ENCODE measurements at regions not wholly inside any gene's neighbourhood (a gene's known extent, or its start where the extent isn't known, plus 50 kb on each side); places are given as distances from the start of the nearest gene placed in this dataset.
"Not testable (repeated sequence)": the region's sequence is repeated elsewhere in the genome, so short reads cannot be mapped to it uniquely, and the experiment has no call there.

- H3K36me3 Mint-ChIP-seq = no peaks in the 10 kb centered on the region
- no peaks in the 10 kb centered on the region for H3K27me3 Mint-ChIP-seq
- H3K4me1 Mint-ChIP-seq = no peaks in the 10 kb centered on the region
- peaks cover 0 to 1% (median 0%) of the 10 kb centered on the region in 3 donors for H3K9me3 Mint-ChIP-seq
- H3K4me3 Mint-ChIP-seq = no peak overlapping the region
- no peak overlapping the region for H3K27ac Mint-ChIP-seq
Measured at GRCh38 chr13:101003566-101003965, 329.0 kb upstream of the TMTC4 start.

GRCh38 chr13:100989392-100989791, 314.8 kb upstream of the TMTC4 start:
- H3K9me3 Mint-ChIP-seq = peaks cover 3 to 12% (median 5%) of the 10 kb centered on the region in 3 donors
- H3K4me3 Mint-ChIP-seq = no peak overlapping the region
- H3K4me1 Mint-ChIP-seq = no peaks in the 10 kb centered on the region

GRCh38 chr13:100988921-100989320, 314.3 kb upstream of the TMTC4 start:
- Mint-ChIP-seq H3K27me3 (peaks cover 3% of the 10 kb centered on the region), H3K9me3 (peaks cover 3 to 10% (median 5%) of the 10 kb centered on the region in 3 donors), H3K4me1 (no peaks in the 10 kb centered on the region), H3K27ac (no peak overlapping the region), H3K4me3 (no peak overlapping the region), H3K36me3 (no peaks in the 10 kb centered on the region)

More at GRCh38 chr13:100989392-100989791, 314.8 kb upstream of the TMTC4 start:
- Mint-ChIP-seq H3K27ac (no peak overlapping the region), H3K27me3 (peaks cover 4% of the 10 kb centered on the region), H3K36me3 (no peaks in the 10 kb centered on the region)

GRCh38 chr13:100987948-100988347, 313.4 kb upstream of the TMTC4 start:
- H3K4me1 Mint-ChIP-seq = no peaks in the 10 kb centered on the region
- peaks cover 1% of the 10 kb centered on the region for H3K27me3 Mint-ChIP-seq
- no peak overlapping the region for H3K27ac Mint-ChIP-seq
- no peak overlapping the region for H3K4me3 Mint-ChIP-seq
- H3K36me3 Mint-ChIP-seq = no peaks in the 10 kb centered on the region
- H3K9me3 Mint-ChIP-seq = peaks cover 0 to 7% (median 5%) of the 10 kb centered on the region in 3 donors

GRCh38 chr13:100986571-100986970, 312.0 kb upstream of the TMTC4 start:
- Mint-ChIP-seq H3K27me3 (peaks cover 1% of the 10 kb centered on the region), H3K36me3 (no peaks in the 10 kb centered on the region), H3K9me3 (peaks cover 0 to 2% (median 0%) of the 10 kb centered on the region in 3 donors), H3K4me1 (no peaks in the 10 kb centered on the region), H3K27ac (no peak overlapping the region), H3K4me3 (no peak overlapping the region)

GRCh38 chr13:100984085-100984705, 309.6 kb upstream of the TMTC4 start:
- Mint-ChIP-seq H3K9me3 (peaks cover 0 to 2% (median 0%) of the 10 kb centered on the region in 3 donors), H3K27ac (no peak overlapping the region), H3K4me3 (no peak overlapping the region), H3K4me1 (no peaks in the 10 kb centered on the region), H3K36me3 (peaks cover 2% of the 10 kb centered on the region), H3K27me3 (peaks cover 1% of the 10 kb centered on the region)

GRCh38 chr13:100983111-100983510, 308.5 kb upstream of the TMTC4 start:
- peaks cover 0 to 2% (median 0%) of the 10 kb centered on the region in 3 donors for H3K9me3 Mint-ChIP-seq
- no peaks in the 10 kb centered on the region for H3K4me1 Mint-ChIP-seq
- H3K27ac Mint-ChIP-seq = no peak overlapping the region
- H3K27me3 Mint-ChIP-seq = peaks cover 1% of the 10 kb centered on the region
- H3K36me3 Mint-ChIP-seq = peaks cover 2% of the 10 kb centered on the region
- H3K4me3 Mint-ChIP-seq = no peak overlapping the region

- Mint-ChIP-seq H3K36me3 (peaks cover 2% of the 10 kb centered on the region), H3K27ac (no peak overlapping the region), H3K27me3 (peaks cover 4% of the 10 kb centered on the region), H3K4me1 (no peaks in the 10 kb centered on the region), H3K4me3 (no peak overlapping the region), H3K9me3 (peaks cover 0 to 2% (median 0%) of the 10 kb centered on the region in 3 donors)
Measured at GRCh38 chr13:100980171-100980570, 305.6 kb upstream of the TMTC4 start.

- Mint-ChIP-seq H3K27ac (no peak overlapping the region), H3K9me3 (peaks cover 0 to 2% (median 0%) of the 10 kb centered on the region in 3 donors), H3K4me3 (no peak overlapping the region), H3K4me1 (no peaks in the 10 kb centered on the region), H3K36me3 (peaks cover 2% of the 10 kb centered on the region), H3K27me3 (peaks cover 3% of the 10 kb centered on the region)
Measured at GRCh38 chr13:100977841-100978240, 303.2 kb upstream of the TMTC4 start.

GRCh38 chr13:100976993-100977392, 302.4 kb upstream of the TMTC4 start:
- Mint-ChIP-seq H3K27me3 (peaks cover 3% of the 10 kb centered on the region), H3K9me3 (peaks cover 0 to 2% (median 0%) of the 10 kb centered on the region in 3 donors), H3K4me3 (no peak overlapping the region), H3K4me1 (no peaks in the 10 kb centered on the region), H3K27ac (no peak overlapping the region), H3K36me3 (peaks cover 4% of the 10 kb centered on the region)

- H3K4me3 Mint-ChIP-seq, H3K36me3 Mint-ChIP-seq, H3K27ac Mint-ChIP-seq: not testable (repeated sequence)
Measured at GRCh38 chr13:100975666-100976065, 301.1 kb upstream of the TMTC4 start.

GRCh38 chr13:100962585-100962984, 288.0 kb upstream of the TMTC4 start:
- peaks cover 2% of the 10 kb centered on the region for H3K27me3 Mint-ChIP-seq
- H3K4me3 Mint-ChIP-seq = no peak overlapping the region
- peaks cover 3% of the 10 kb centered on the region for H3K36me3 Mint-ChIP-seq
- H3K9me3 Mint-ChIP-seq = peaks cover 0 to 6% (median 6%) of the 10 kb centered on the region in 3 donors
- H3K4me1 Mint-ChIP-seq = no peaks in the 10 kb centered on the region
- no peak overlapping the region for H3K27ac Mint-ChIP-seq

More at GRCh38 chr13:100975666-100976065, 301.1 kb upstream of the TMTC4 start:
- not testable (repeated sequence) for H3K27me3 Mint-ChIP-seq, H3K4me1 Mint-ChIP-seq, H3K9me3 Mint-ChIP-seq

GRCh38 chr13:100961186-100961585, 286.6 kb upstream of the TMTC4 start:
- H3K27ac Mint-ChIP-seq = no peak overlapping the region
- H3K36me3 Mint-ChIP-seq = peaks cover 3% of the 10 kb centered on the region
- no peak overlapping the region for H3K4me3 Mint-ChIP-seq
- H3K9me3 Mint-ChIP-seq = peaks cover 0 to 6% (median 4%) of the 10 kb centered on the region in 3 donors
- peaks cover 2% of the 10 kb centered on the region for H3K27me3 Mint-ChIP-seq
- no peaks in the 10 kb centered on the region for H3K4me1 Mint-ChIP-seq

GRCh38 chr13:100958831-100959230, 284.2 kb upstream of the TMTC4 start:
- Mint-ChIP-seq H3K36me3 (peaks cover 3% of the 10 kb centered on the region), H3K4me3 (no peak overlapping the region), H3K4me1 (no peaks in the 10 kb centered on the region), H3K27me3 (peaks cover 2% of the 10 kb centered on the region), H3K9me3 (peaks cover 0 to 5% (median 4%) of the 10 kb centered on the region in 3 donors), H3K27ac (no peak overlapping the region)

GRCh38 chr13:100957741-100958140, 283.1 kb upstream of the TMTC4 start:
- H3K27ac Mint-ChIP-seq = no peak overlapping the region
- peaks cover 2% of the 10 kb centered on the region for H3K27me3 Mint-ChIP-seq
- peaks cover 0 to 5% (median 4%) of the 10 kb centered on the region in 3 donors for H3K9me3 Mint-ChIP-seq
- H3K36me3 Mint-ChIP-seq = peaks cover 3% of the 10 kb centered on the region
- H3K4me3 Mint-ChIP-seq = no peak overlapping the region
- H3K4me1 Mint-ChIP-seq = peaks cover 0 to 1% (median 0%) of the 10 kb centered on the region in 3 donors
